H9 (cell line): ENCODE measurements at regions not wholly inside any gene's neighbourhood (a gene's known extent, or its start where the extent isn't known, plus 50 kb on each side); places are given as distances from the start of the nearest gene placed in this dataset.

Experiments used
- DNase-seq: peaks from one replicate; pipeline ENCODE4 v3.0.0-alpha.2; 2017
- H2AFZ ChIP-seq: one replicate; pipeline ENCODE4 v1.6.1; 2013; ENCODE audit warnings: mild to moderate bottlenecking, low read length, control low read depth, moderate library complexity
- H2AK5ac ChIP-seq: 2 replicates; pipeline ENCODE4 v1.6.1; 2013; ENCODE audit warnings: low read length, control low read depth, mixed read lengths; ENCODE audit not compliant: insufficient read length
- H2BK120ac ChIP-seq: one replicate; pipeline ENCODE4 v1.6.1; 2013; ENCODE audit warnings: low read depth, mild to moderate bottlenecking, low read length, control low read depth, inconsistent platforms; ENCODE audit not compliant: poor library complexity, severe bottlenecking
- H2BK12ac ChIP-seq: 2 replicates; pipeline ENCODE4 v1.6.1; 2013; ENCODE audit warnings: low read length, control low read depth, mixed read lengths, low read depth; ENCODE audit not compliant: insufficient read length
- H2BK15ac ChIP-seq: 2 replicates; pipeline ENCODE4 v1.6.1; 2013; ENCODE audit warnings: low read depth, low read length, control low read depth
- H2BK20ac ChIP-seq: one replicate; pipeline ENCODE4 v1.6.1; 2013; ENCODE audit warnings: low read depth, mild to moderate bottlenecking, low read length, control low read depth, inconsistent platforms; ENCODE audit not compliant: poor library complexity, severe bottlenecking
- H2BK5ac ChIP-seq: 2 replicates; pipeline ENCODE4 v1.6.1; 2013; ENCODE audit warnings: low read length, control low read depth, mixed read lengths; ENCODE audit not compliant: insufficient read length
- H3K14ac ChIP-seq: 2 replicates; pipeline ENCODE4 v1.6.1; 2013; ENCODE audit warnings: low read length, control low read depth; ENCODE audit not compliant: insufficient read depth
- H3K18ac ChIP-seq: 2 replicates; pipeline ENCODE4 v1.6.1; 2013; ENCODE audit warnings: low read depth, mild to moderate bottlenecking, mixed read lengths, low read length, control low read depth; ENCODE audit not compliant: insufficient read length
- H3K23ac ChIP-seq: 2 replicates; pipeline ENCODE4 v1.6.1; 2013; ENCODE audit warnings: low read length, control low read depth, mixed read lengths, low read depth; ENCODE audit not compliant: insufficient read length
- H3K23me2 ChIP-seq: 2 replicates; pipeline ENCODE4 v1.6.1; 2013; ENCODE audit warnings: low read depth, mild to moderate bottlenecking, mixed read lengths, low read length, control low read depth; ENCODE audit not compliant: insufficient read length, poor library complexity, severe bottlenecking
- H3K27ac ChIP-seq: 2 replicates; pipeline ENCODE4 v1.5.1; 2013; ENCODE audit warnings: low read length, control low read depth, mixed read lengths, low read depth; ENCODE audit not compliant: insufficient read length
- H3K27me3 ChIP-seq: 2 replicates; pipeline ENCODE4 v1.6.1; 2013; ENCODE audit warnings: low read length, control low read depth, inconsistent platforms; ENCODE audit not compliant: insufficient read depth
- H3K4ac ChIP-seq: 2 replicates; pipeline ENCODE4 v1.6.1; 2013; ENCODE audit warnings: low read depth, mild to moderate bottlenecking, control low read depth, inconsistent platforms, low read length, moderate library complexity
- H3K4me1 ChIP-seq: 2 replicates; pipeline ENCODE4 v1.6.1; 2013; ENCODE audit warnings: low read length, control low read depth, inconsistent platforms; ENCODE audit not compliant: insufficient read depth
- H3K4me2 ChIP-seq: 2 replicates; pipeline ENCODE4 v1.6.1; 2013; ENCODE audit warnings: low read length, control low read depth, mixed read lengths; ENCODE audit not compliant: insufficient read length, insufficient read depth
- H3K56ac ChIP-seq: 2 replicates; pipeline ENCODE4 v1.6.1; 2013; ENCODE audit warnings: low read depth, mild to moderate bottlenecking, mixed read lengths, low read length, control low read depth; ENCODE audit not compliant: insufficient read length
- H3K79me1 ChIP-seq: 2 replicates; pipeline ENCODE4 v1.6.1; 2013; ENCODE audit warnings: low read depth, mild to moderate bottlenecking, moderate library complexity, low read length, control low read depth, inconsistent platforms; ENCODE audit not compliant: insufficient read depth, poor library complexity, severe bottlenecking
- H3K79me2 ChIP-seq: 2 replicates; pipeline ENCODE4 v1.6.1; 2013; ENCODE audit warnings: low read length, control low read depth, inconsistent platforms; ENCODE audit not compliant: insufficient read depth
- H3K9ac ChIP-seq: 2 replicates; pipeline ENCODE4 v1.6.1; 2013; ENCODE audit warnings: low read length, control low read depth, mixed read lengths; ENCODE audit not compliant: insufficient read length; ENCODE audit errors: extremely low read depth
- H3K9me3 ChIP-seq: one replicate; pipeline ENCODE4 v1.6.1; 2013; ENCODE audit warnings: low read depth, low read length, inconsistent platforms; ENCODE audit not compliant: control insufficient read depth
- H3T11ph ChIP-seq: one replicate; pipeline ENCODE4 v1.6.1; 2013; ENCODE audit warnings: mild to moderate bottlenecking, low read length, control low read depth, inconsistent platforms
- H4K20me1 ChIP-seq: one replicate; pipeline ENCODE4 v1.6.1; 2013; ENCODE audit not compliant: control insufficient read depth, insufficient read length, insufficient read depth
- H4K5ac ChIP-seq: 2 replicates; pipeline ENCODE4 v1.6.1; 2013; ENCODE audit warnings: low read depth, mild to moderate bottlenecking, mixed read lengths, low read length, control low read depth; ENCODE audit not compliant: insufficient read length
- H4K8ac ChIP-seq: replicated peaks from 2 replicates; pipeline ENCODE4 v1.6.1; 2013; ENCODE audit warnings: low read length, control low read depth, mixed read lengths, low read depth; ENCODE audit not compliant: insufficient read length
- H4K91ac ChIP-seq: 2 replicates; pipeline ENCODE4 v1.6.1; 2013; ENCODE audit warnings: low read depth, mild to moderate bottlenecking, moderate library complexity, mixed read lengths, low read length, control low read depth; ENCODE audit not compliant: insufficient read length
- H3K27ac Mint-ChIP-seq, 3 experiments: 2 replicates in 2 of 3; 3 replicates in 1 of 3; pipeline ENCODE4 v1.8.0; 2020 to 2021; ENCODE audit warnings: mixed read lengths in 3 of 3, mild to moderate bottlenecking in 1 of 3, moderate library complexity in 1 of 3
- H3K27me3 Mint-ChIP-seq: 2 replicates; pipeline ENCODE4 v1.8.0; 2021; ENCODE audit warnings: low read depth, mild to moderate bottlenecking, moderate library complexity, mixed read lengths
- H3K36me3 Mint-ChIP-seq, 3 experiments: 2 replicates in 2 of 3; 3 replicates in 1 of 3; pipeline ENCODE4 v1.8.0; 2020 to 2021; ENCODE audit warnings: low read depth in 3 of 3, mixed read lengths in 3 of 3; ENCODE audit not compliant: insufficient read depth in 1 of 3
- H3K4me1 Mint-ChIP-seq, 2 experiments: 2 replicates each; pipeline ENCODE4 v1.8.0; 2020; ENCODE audit warnings: mixed read lengths in 2 of 2
- H3K4me3 Mint-ChIP-seq, 2 experiments: 2 replicates in 1 of 2; 3 replicates in 1 of 2; pipeline ENCODE4 v1.8.0; 2020 to 2021; ENCODE audit warnings: mild to moderate bottlenecking in 2 of 2, mixed read lengths in 2 of 2, moderate library complexity in 1 of 2
- H3K9me3 Mint-ChIP-seq, 2 experiments: 2 replicates in 1 of 2; 3 replicates in 1 of 2; pipeline ENCODE4 v1.8.0; 2020; ENCODE audit warnings: mild to moderate bottlenecking in 2 of 2, mixed read lengths in 2 of 2, moderate library complexity in 1 of 2
- CTCF ChIP-seq: fragments of 200-600 bp; sonication (generic); conservative IDR thresholded peaks from 3 replicates; pipeline ENCODE4 v1.8.0; 2021; ENCODE audit warnings: antibody characterized with exemption, mild to moderate bottlenecking
- WGBS: extraction: QIAGEN DNeasy Blood & Tissue Kit; methylation state at CpG from one replicate; pipeline ENCODE4 v1.1.7; 2013; ENCODE audit warnings: missing lambda C conversion rate, low lambda C conversion rate, mixed read lengths; ENCODE audit not compliant: insufficient read length; ENCODE audit errors: extremely low coverage; 5-methylcytosine and 5-hydroxymethylcytosine counted together

DNA sequence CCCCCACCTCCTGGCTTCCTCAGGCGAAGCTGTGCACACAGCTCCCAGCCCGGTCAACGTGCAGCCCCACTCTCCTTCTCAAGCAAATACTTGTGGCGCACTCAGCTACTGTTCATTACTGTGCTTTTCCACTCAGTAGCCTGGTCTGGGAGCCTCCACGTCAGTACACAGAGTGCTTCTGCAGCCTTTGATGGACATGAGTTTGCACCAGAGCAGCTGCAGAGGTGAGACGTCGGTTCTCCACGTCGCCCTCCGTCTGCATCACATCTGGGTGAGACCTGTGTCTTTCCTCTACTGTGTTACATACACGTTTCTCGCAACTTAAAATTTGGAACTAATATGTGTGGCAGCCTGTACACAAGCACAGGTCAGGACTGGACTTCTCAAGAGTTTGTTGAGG, 334.3 kb downstream of the C16orf95 start:
- WGBS: no CpG with 5 or more reads among the region's 12 CpGs
- Histone ChIP-seq H4K8ac (no peak overlapping the region), H2AFZ (no peak overlapping the region), H2BK20ac (no peak overlapping the region), H3K18ac (no peak overlapping the region), H2BK120ac (no peak overlapping the region), H3T11ph (no peak overlapping the region), H3K23ac (no peak overlapping the region), H3K79me2 (no peaks in the 10 kb centered on the region), H3K27ac (no peak overlapping the region), H3K79me1 (no peaks in the 10 kb centered on the region), H3K4ac (no peak overlapping the region), H2BK15ac (no peak overlapping the region), H3K27me3 (no peaks in the 10 kb centered on the region), H3K14ac (no peak overlapping the region), H3K9me3 (no peaks in the 10 kb centered on the region), H2BK5ac (no peak overlapping the region), H4K20me1 (no peaks in the 10 kb centered on the region), H3K4me1 (peaks cover 4% of the 10 kb centered on the region; the same call in 1 of the 2 replicates), H3K56ac (no peak overlapping the region), H4K91ac (no peak overlapping the region), H2BK12ac (no peak overlapping the region), H2AK5ac (no peak overlapping the region), H3K23me2 (no peaks in the 10 kb centered on the region), H3K9ac (no peak overlapping the region), H3K4me2 (no peak overlapping the region), H4K5ac (no peak overlapping the region)
- no peak for TF ChIP-seq CTCF
- H3K27ac Mint-ChIP-seq: peak overlapping the region in 1 of 3 experiments; percentile 3; a peak in 1 of 7 replicates
- H3K27me3 Mint-ChIP-seq: peaks cover 9% of the 10 kb centered on the region
- H3K4me3 Mint-ChIP-seq: no peak overlapping the region
- peaks cover 6 to 8% of the 10 kb centered on the region in 2 experiments for H3K9me3 Mint-ChIP-seq
- peaks cover 0 to 6% (median 4%) of the 10 kb centered on the region in 3 experiments; a peak in 2 of 7 replicates for H3K36me3 Mint-ChIP-seq
- no peak for DNase-seq
- peaks cover 9 to 20% of the 10 kb centered on the region in 2 experiments for H3K4me1 Mint-ChIP-seq
